H1 (cell line): ENCODE measurements at regions not wholly inside any gene's neighbourhood (a gene's known extent, or its start where the extent isn't known, plus 50 kb on each side); places are given as distances from the start of the nearest gene placed in this dataset.

Experiments used
- ASH2L ChIP-seq: fragments of 200-600, 300-600 bp; sonication (generic); IDR thresholded peaks from one replicate; pipeline ENCODE4 v1.7.1; 2017; ENCODE audit warnings: low read length
- CEBPB ChIP-seq: IDR thresholded peaks from 2 replicates; pipeline ENCODE4 v1.6.1; 2012; ENCODE audit warnings: low read depth, low read length
- EP300 ChIP-seq, 2 experiments: IDR thresholded peaks; 1 replicate in 1 of 2; 2 replicates in 1 of 2; pipeline ENCODE4 v1.6.1; 2011 to 2012; ENCODE audit warnings: low read depth in 2 of 2, low read length in 2 of 2, mild to moderate bottlenecking in 2 of 2, borderline replicate concordance in 1 of 2, inconsistent platforms in 1 of 2, moderate library complexity in 1 of 2
- EZH2 ChIP-seq: fragments of 200-600 bp; sonication (generic); IDR thresholded peaks from 2 replicates; pipeline ENCODE4 v1.7.1; 2012; ENCODE audit warnings: low read depth, mild to moderate bottlenecking, moderate library complexity, low read length, inconsistent platforms; ENCODE audit not compliant: severe bottlenecking
- KDM1A ChIP-seq: fragments of 200-600, 300-600 bp; sonication (generic); IDR thresholded peaks from 2 replicates; pipeline ENCODE4 v1.7.1; 2016; ENCODE audit warnings: mild to moderate bottlenecking, low read length, borderline replicate concordance
- RXRA ChIP-seq: IDR thresholded peaks from 2 replicates; pipeline ENCODE4 v1.6.1; 2011; ENCODE audit warnings: low read depth, mild to moderate bottlenecking, low read length, moderate library complexity; ENCODE audit not compliant: insufficient read depth
- YY1 ChIP-seq: IDR thresholded peaks from 2 replicates; pipeline ENCODE4 v1.6.1; 2011; ENCODE audit warnings: low read depth, mild to moderate bottlenecking, low read length
- TF ChIP-seq, protein P1 (sequence below), 3 experiments: IDR thresholded peaks; 1 replicate in 2 of 3; 2 replicates in 1 of 3; pipeline versions ENCODE4 v1.5.1 to v1.6.1; 2011; ENCODE audit warnings: low read length in 3 of 3, mild to moderate bottlenecking in 3 of 3, inconsistent platforms in 2 of 3, low read depth in 1 of 3, moderate library complexity in 1 of 3; ENCODE audit not compliant: insufficient read depth in 1 of 3; ENCODE audit errors: control extremely low read depth in 1 of 3

DNA sequence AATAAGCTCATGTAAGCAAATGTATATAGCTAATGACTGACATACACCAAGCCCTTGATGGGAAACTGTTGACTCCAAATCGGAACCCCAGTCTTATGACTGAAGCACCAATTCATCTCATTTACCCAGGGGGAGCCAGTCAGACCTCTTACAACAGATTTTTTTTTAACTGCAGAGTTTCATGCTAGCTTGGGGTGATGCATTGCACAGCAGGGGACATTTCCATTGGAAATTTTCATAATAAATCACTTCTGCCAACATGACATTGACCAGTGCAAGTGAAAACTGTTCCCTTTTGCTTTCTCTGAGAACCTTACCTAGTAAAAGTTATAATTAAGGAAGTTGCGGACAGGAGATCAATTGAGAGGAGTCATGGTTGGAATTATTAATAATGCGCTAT, 137.0 kb upstream of the VWC2 start:
- TF ChIP-seq ASH2L (no peak), CEBPB (no peak), EP300 (IDR thresholded peaks at IDR 0.05; ENCODE audit: borderline replicate concordance in 1 of 2, low read depth in 2 of 2, low read length in 2 of 2) (no peak), RXRA (no peak), EZH2 (no peak), YY1 (no peak), KDM1A (no peak)
- TF ChIP-seq, protein P1, sequence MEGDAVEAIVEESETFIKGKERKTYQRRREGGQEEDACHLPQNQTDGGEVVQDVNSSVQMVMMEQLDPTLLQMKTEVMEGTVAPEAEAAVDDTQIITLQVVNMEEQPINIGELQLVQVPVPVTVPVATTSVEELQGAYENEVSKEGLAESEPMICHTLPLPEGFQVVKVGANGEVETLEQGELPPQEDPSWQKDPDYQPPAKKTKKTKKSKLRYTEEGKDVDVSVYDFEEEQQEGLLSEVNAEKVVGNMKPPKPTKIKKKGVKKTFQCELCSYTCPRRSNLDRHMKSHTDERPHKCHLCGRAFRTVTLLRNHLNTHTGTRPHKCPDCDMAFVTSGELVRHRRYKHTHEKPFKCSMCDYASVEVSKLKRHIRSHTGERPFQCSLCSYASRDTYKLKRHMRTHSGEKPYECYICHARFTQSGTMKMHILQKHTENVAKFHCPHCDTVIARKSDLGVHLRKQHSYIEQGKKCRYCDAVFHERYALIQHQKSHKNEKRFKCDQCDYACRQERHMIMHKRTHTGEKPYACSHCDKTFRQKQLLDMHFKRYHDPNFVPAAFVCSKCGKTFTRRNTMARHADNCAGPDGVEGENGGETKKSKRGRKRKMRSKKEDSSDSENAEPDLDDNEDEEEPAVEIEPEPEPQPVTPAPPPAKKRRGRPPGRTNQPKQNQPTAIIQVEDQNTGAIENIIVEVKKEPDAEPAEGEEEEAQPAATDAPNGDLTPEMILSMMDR (IDR thresholded peaks at IDR 0.05; ENCODE audit: control extremely low read depth in 1 of 3, insufficient read depth in 1 of 3, low read depth in 1 of 3, low read length in 3 of 3): no peak
